GM18519 (cell line): ENCODE measurements at regions not wholly inside any gene's neighbourhood (a gene's known extent, or its start where the extent isn't known, plus 50 kb on each side); places are given as distances from the start of the nearest gene placed in this dataset.
"Not testable (repeated sequence)": the region's sequence is repeated elsewhere in the genome, so short reads cannot be mapped to it uniquely, and the experiment has no call there.

Experiments used
- ATAC-seq: cut with Tn5 transposase; IDR thresholded peaks from one replicate; pipeline ENCODE4 v1.9.1; 2021; ENCODE audit warnings: mild to moderate bottlenecking, moderate library complexity; ENCODE audit not compliant: unreplicated experiment, low FRiP score

DNA sequence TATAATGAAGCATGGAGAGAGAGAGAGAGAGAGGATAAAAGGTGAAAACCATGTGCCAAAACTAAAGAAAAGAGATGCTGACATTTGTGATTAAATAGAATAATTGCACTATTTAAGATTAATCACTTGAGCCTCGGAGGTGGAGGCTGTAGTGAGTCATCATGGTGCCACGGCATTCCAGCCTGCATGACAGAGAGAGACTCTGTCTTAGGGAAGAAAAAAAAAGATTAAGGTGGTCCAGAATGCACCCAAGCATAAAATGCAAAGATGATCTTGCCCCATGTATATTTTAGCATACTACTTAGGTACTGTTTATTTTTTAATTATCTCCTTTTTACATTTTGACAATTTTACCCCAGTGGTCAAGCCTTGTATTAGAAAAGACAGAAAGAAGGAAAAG is 742.5 kb downstream of the SPATA31A1 start:
- not testable (repeated sequence) for ATAC-seq

DNA sequence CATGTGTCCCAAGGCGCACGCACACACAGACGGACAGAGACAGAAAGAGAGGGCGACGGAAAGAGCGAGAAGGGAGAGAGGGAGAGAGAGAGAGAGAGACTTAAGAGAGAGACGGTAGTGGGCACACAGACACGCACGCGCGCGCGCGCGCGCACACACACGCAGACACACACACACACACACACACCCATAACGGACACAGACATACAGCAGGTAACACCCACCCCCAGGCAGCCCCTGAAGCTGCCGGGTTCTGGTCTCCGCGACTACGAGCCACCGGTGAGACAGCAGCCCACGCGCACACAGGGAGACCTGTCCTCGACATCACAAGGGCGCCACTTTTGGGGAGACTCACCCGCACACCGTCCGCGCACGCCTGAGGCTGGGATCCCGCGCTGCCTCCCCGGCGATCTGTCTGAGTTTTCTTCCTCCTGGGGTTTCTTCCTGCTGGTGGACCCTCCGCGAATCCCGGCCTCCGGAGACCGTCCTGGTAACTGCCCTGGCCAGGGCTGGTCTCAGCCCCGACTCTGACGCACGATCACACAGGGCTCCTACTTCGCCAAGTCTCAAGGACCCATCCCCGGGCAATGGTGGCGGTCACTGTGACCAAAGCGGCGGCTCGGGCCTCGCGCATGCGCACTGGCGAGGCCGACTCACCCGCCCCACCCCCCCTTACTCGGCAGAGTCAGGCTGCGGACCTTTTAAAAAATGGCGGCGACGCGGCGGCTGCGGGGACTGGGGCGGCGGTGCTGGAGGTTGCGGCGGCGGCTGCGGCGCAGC is 750.7 kb downstream of the SPATA31A1 start:
- not testable (repeated sequence) for ATAC-seq

DNA sequence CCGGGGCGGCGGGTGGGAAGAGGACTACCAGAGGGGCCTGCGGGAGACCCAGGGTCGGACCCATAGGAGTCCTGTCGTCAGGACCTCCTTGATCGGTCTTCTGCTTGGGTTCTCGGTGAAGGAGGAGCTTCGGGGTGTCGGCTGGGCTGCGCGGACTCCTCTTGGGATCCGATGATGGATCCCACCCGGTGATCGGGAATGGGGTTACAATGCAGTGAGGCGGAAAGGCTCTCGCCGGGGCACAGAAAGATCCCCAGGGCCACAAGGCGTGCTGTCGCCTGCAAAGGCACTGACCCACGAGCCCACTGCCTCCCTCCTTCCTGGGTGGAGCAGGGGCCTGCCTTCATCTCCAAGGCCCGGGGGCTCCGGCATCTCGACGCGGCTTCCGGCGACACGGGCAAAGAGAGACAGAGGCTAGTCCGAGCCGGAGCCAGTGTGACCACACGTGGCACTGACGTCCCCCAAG is 751.3 kb downstream of the SPATA31A1 start:
- not testable (repeated sequence) for ATAC-seq

DNA sequence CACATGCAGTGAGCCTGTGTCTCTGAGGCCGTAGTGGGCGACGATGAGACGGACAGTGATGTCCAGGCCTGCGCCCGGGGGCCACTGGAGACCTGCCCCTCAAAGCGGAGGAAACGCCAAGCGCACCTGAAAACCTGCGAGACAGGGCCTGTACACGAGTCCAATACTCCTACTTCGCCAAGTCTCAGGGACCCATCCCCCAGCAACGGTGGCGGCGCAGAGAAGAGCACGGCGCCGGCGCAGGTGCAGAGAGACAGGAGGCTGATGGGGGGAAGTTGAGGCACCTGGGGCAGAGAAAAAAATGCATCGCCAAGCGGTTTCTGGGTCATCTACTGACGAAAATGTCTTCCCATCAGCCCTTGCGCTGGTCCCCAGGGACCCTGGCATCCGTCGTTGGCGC is 751.8 kb downstream of the SPATA31A1 start:
- ATAC-seq: not testable (repeated sequence)

DNA sequence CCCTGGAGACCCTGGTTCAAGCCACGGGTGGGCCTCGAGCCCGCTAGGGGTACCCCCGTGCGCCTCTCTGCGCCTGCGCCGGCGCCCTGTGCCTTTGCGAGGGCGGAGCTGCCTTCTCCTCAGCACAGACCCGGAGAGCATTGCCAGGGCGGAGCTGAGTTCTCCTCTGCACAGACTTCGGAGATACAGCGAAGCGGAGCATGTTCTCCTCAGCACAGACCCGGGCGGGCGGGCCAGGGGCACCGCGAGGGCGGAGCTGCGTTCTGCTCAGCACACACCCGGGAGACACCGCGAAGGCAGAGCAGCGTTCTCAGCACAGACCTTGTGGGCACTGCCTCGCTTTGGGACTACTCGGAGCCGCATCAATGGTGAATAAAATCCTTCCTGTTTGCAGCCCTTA is 753.0 kb downstream of the SPATA31A1 start:
- ATAC-seq: not testable (repeated sequence)

DNA sequence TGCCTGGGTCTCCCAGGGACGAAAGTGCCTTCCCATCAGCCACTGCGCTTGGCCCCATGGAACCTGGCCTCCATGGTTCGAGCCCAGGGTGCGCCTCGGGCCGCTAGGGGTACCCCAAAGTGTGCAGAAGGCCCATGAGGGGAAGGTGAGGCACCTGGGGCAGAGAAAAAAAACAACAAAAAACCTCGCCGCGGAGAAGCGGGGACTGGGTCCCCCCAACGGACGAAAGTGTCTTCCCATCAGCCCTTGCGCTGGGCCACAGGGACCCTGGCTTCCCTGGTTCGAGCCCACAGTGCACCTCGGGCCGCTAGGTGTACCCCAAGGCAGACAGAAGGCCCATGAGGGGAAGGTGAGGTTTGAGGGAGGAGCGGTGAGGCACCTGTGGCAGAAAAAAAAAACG is 755.3 kb downstream of the SPATA31A1 start:
- ATAC-seq: not testable (repeated sequence)

DNA sequence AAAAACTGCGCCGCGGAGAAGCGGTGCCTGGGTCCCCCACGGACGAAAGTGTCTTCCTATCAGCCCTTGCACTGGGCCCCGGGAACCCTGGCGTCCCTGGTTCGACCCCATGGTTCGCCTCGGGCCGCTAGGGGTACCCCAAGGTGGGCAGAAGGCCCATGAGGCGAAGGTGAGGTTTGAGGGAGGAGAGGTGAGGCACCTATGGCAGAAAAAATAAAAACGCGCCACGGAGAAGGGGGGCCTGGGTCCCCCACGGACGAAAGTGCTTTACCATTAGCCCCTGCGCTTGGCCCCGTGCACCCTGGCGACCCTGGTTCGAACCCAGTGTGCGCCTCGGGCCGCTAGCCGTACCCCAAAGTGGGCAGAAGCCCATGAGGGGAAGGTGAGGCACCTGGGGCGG is 756.1 kb downstream of the SPATA31A1 start:
- not testable (repeated sequence) for ATAC-seq

DNA sequence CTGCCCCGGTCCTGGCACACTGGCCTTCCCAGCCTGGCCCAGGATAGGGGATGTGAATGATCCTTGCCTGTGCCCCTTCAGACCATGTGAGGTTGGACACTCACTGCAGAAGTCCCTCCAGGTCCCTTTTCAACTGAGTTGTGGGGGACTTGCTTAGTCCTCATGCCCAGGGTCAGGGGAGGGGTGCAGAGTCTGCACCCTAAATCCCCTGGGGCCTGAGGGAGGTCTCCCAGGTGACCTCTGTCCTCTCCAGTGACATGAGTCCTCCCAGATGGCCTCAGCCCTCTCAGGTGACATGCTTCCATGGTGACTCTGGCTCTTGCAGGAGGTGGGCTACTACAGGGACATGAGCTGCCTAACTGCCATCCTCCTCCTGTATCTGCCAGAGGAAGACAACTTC is 775.1 kb downstream of the SPATA31A1 start:
- not testable (repeated sequence) for ATAC-seq

DNA sequence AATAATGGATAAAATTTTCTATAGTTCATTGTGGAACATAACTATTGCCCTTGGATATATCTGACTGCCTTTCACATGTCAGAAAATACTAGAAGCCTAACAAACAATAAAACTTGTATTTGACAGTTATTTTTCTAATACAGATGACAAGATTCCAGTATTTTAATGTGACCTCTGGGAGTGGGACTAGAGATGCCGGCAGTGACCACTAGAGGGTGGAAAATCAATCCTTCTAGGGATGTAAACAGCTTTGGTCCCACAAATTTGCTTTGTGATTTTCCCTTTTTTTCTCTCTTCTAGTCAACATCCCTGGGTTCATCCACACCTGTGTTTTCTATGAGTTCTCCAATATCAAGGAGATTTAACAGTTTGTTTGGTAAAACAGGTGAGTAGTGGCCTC is 813.7 kb downstream of the SPATA31A1 start:
- peak; percentile 59 for ATAC-seq

DNA sequence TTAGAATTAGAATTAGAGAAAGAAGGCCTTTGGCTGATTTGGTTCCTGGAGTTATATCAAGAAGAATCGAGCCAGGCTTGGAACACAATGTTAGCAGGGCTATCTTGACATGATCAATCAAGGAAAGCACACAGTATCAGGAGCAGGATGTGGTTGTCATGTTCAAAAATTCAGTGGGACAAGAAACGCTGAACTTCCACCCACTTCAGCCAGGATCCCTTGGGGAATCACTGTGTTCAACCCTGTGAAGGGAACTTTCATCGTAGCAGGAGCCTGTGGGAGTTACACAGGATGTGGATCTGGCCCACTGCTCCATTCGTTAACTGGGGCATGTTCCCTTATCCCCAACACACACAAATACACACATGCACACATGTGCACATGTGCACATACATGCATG is 817.8 kb downstream of the SPATA31A1 start:
- ATAC-seq: not testable (repeated sequence)

DNA sequence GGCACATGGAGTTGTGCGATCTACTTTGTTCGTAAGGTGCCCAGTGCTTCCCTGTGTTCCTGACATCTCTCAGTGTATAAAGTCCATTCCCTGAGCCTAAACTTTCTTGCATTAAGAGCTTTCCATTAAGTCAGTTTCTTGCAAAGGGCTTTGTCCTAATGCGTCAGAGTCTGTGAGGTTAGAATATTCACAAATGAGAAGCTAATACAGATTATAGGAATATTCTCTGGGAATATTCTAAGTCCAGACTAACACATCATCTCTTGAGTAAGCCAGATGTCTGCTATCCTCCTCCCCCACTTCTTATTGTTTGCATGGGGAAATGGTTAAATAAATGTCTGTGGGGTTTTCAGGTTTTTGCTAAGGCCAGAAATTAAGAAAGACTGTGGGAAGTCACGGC is 818.6 kb downstream of the SPATA31A1 start:
- ATAC-seq: not testable (repeated sequence)

DNA sequence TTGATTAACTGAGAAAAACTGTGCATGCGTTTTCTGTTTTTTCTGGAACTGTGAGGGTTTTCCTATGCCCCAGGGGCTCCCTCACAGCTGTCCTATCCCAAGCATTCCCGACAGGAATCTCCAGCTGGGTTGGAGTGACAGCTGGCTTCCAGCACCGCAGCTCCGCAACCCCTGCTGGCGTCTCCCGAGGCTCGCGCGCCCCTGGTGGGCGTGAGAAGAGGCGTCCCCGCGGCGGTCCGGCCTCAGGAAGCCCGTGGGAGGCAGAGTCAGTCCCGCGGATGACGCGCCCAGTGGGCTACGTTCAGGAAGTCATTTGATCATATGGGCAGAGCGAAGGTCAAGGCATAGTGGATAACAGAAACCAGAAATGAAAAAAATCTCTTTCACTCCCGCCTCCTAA is 821.9 kb downstream of the SPATA31A1 start:
- ATAC-seq: not testable (repeated sequence)

DNA sequence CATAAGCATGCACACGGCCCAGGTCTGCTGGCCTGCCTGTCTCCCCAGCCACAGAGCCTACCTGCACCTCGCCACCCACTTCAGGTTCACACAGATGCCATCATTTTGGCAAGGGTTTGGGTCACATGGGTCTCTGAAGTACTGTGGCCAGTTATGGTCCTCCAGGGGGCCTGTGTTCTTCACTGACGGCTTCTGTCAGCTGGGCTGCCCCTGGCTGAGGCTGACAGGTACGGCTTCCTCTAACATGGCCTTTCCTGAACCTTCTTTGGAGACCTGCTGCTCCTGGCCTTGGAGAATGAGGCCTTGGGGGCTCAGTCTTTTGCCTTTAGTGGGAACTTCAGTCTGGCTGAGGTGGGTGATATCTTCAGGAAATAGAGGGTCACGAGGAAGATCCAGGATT is 835.9 kb downstream of the SPATA31A1 start:
- ATAC-seq: not testable (repeated sequence)

DNA sequence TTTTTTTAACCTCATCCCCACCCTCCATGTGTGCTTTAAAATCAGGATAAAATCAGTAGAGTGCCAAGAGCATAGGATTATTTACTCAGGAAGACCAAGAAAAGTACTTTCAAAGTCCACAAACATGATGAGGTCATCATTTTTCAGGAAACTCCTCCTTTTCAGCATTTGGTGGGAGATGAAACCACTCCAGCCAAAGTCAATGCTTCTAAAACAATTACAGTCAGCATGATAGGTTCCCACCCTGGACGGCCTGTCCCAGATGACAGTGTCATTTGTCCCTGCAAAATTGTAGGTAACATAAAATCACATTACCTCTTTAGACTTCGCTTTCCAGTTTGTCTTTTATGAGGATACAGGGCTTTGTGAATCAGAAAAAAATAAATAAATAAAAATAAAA is 836.7 kb downstream of the SPATA31A1 start:
- not testable (repeated sequence) for ATAC-seq

DNA sequence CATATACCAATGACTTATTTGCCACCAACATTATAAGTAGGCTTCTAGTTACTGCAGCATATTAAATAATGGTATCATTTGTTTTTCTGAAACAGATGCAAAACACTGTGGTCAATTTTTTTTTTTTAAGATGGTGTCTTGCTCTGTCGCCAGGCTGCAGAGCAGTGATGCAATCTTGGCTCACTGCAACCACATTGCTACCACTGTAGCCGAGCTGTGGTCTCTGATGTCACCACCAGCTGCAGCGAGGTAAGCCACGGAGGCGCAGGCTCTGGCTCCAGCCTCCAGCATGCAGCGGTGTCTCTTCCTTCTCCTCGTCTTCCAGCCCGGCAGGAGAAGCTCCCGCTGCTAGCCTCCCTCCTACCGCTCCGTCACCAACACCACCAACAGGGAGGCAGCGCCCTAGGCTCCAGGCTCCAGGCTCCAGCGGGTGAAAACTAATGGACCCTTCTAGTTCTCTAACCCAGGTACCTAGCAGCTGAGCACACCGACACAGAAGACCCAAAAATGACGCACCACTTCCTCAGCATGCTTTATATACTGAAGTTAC is 840.8 kb downstream of the SPATA31A1 start:
- ATAC-seq: not testable (repeated sequence)

DNA sequence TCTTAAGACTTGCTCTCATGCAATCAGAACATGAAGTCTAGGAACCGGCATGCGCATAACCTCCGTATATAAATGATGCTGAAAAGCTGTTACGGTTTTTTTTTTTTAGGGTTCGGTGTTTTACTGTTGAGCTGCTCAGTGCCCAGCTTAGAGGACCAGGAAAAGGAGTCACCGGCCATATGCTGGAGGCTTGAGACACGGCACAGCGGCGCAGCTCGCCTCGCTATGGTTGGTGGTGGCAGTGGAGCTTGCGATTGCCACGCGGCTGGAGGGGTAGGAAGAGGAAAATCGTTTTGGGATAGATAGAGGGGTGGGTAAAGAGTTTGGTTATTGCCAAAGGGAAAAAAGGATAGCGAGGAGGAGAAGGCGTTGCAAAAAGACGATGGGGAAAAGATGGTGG is 841.3 kb downstream of the SPATA31A1 start:
- ATAC-seq: not testable (repeated sequence)

DNA sequence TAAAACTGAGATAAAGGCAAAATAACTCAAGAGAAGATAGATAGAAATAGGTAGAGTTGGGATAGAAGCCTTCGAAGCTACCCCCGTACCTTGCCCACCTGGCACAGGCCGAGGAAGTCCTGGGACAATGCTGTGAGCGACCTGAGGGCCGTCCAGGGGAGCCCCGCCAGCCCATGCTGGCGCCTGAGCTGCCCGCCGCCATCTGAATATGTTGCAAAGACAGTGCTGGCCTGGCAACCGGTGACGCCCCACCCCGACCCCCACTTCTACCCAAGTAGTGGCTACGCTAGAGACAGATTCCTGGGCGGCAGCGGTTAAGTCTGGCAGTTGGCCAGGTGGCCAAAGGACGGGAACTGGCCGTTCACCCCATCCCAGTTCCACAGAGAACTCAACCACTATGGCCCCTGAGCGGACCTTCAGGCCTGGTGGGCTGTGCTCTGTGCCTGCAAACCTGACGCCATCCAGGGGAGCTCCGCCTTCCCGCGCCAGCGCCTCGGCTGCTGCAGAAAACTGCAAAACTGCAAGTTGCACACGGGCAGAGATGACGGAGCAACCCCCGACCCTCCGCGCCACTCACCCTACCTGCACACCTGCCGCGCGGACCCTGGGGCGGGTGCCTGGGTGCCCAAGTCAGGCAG is 866.2 kb downstream of the SPATA31A1 start:
- ATAC-seq: not testable (repeated sequence)

DNA sequence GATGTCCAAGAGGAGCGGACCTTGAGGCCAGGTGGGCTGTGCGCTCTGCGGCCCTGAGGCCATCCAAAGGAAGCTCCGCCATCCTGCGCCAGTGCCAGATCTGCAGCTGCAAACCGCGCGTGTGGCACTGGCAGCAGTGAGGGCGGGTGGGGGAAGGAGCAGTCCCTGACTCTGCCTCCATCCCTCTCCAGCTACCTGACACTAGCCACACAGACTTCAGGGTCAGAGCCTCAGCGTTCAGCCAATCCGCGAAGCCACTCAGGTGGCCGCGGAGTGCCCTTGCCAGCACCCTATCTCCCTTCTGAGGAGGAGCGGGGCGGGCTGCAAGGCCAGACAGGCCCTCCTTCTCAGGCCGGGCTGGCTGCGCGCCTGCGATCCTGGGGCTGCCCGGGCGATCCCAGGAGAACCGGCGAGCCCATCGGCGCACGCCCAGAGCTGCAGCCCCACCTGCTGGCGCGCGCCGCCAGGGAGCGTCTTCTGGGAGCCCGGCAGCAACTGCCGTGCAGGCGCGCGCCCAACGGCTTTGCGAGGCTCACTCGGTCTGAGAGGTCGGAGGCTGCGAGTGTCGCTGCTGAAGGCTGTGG is 867.2 kb downstream of the SPATA31A1 start:
- ATAC-seq: not testable (repeated sequence)

DNA sequence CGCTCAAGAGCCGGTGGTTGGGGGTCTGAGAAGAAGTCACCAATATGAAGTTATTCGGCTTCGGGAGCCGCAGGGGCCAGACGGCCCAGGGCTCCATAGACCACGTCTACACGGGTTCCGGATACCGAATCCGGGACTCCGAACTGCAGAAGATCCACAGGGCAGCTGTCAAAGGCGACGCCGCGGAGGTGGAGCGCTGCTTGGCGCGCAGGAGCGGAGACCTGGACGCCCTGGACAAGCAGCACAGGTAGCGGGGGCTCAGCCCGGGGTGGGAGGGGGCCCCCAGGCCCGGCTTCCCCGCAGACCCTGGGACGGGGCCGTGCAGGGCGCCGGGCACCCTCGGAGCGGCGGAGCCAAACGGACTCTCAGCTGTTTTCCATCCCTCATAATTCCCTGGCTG is 867.9 kb downstream of the SPATA31A1 start:
- not testable (repeated sequence) for ATAC-seq
